ENCODE measurements at regions not wholly inside any gene's neighbourhood (a gene's known extent, or its start where the extent isn't known, plus 50 kb on each side); places are given as distances from the start of the nearest gene placed in this dataset.

GRCh38 chr2:181364492-181365170, 92.6 kb upstream of the ITGA4 start:
- H3F3A ChIP-seq (ENCODE audit: low read depth), result no peaks in the 10 kb centered on the region
- H3K4me1 ChIP-seq, result no peaks in the 10 kb centered on the region
- no peaks in the 10 kb centered on the region for H3K36me3 Mint-ChIP-seq
- TF ChIP-seq, protein P1, sequence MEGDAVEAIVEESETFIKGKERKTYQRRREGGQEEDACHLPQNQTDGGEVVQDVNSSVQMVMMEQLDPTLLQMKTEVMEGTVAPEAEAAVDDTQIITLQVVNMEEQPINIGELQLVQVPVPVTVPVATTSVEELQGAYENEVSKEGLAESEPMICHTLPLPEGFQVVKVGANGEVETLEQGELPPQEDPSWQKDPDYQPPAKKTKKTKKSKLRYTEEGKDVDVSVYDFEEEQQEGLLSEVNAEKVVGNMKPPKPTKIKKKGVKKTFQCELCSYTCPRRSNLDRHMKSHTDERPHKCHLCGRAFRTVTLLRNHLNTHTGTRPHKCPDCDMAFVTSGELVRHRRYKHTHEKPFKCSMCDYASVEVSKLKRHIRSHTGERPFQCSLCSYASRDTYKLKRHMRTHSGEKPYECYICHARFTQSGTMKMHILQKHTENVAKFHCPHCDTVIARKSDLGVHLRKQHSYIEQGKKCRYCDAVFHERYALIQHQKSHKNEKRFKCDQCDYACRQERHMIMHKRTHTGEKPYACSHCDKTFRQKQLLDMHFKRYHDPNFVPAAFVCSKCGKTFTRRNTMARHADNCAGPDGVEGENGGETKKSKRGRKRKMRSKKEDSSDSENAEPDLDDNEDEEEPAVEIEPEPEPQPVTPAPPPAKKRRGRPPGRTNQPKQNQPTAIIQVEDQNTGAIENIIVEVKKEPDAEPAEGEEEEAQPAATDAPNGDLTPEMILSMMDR (IDR thresholded peaks at IDR 0.05), result no peak
- TF ChIP-seq EZH2phosphoT487 (IDR thresholded peaks at IDR 0.05), result no peak
- TF ChIP-seq EZH2 (IDR thresholded peaks at IDR 0.05), result no peak
- H3K27me3 ChIP-seq, result no peaks in the 10 kb centered on the region
- no peak overlapping the region for H2AFZ ChIP-seq (replicated peaks)
- no peaks in the 10 kb centered on the region for H3K79me2 ChIP-seq (ENCODE audit: low read depth)
- H3K27ac Mint-ChIP-seq, result no peak overlapping the region
- no peak overlapping the region for H3K4me3 ChIP-seq
- H3K9ac ChIP-seq, result no peak overlapping the region
- H3K4me3 Mint-ChIP-seq, result no peak overlapping the region
- no peak overlapping the region for H3K27ac ChIP-seq
- no peaks in the 10 kb centered on the region for H3K9me3 Mint-ChIP-seq
- H3K4me1 Mint-ChIP-seq, result no peaks in the 10 kb centered on the region
- no peaks in the 10 kb centered on the region for H3K36me3 ChIP-seq
- no peaks in the 10 kb centered on the region for H3K9me3 ChIP-seq (ENCODE audit: low read depth)
- no peaks in the 10 kb centered on the region for H3K27me3 Mint-ChIP-seq (ENCODE audit: insufficient read depth, low read depth)
- DNase-seq (ENCODE audit: low spot score), result no peak
- no peak overlapping the region for H3K4me2 ChIP-seq
- no peaks in the 10 kb centered on the region for H4K20me1 ChIP-seq (ENCODE audit: low read depth)

GRCh38 chr2:181366675-181367175, 90.5 kb upstream of the ITGA4 start:
- Mint-ChIP-seq H3K27ac (no peak overlapping the region), H3K4me1 (peaks cover 2% of the 10 kb centered on the region), H3K4me3 (no peak overlapping the region), H3K36me3 (no peaks in the 10 kb centered on the region), H3K9me3 (no peaks in the 10 kb centered on the region), H3K27me3 (ENCODE audit: insufficient read depth, low read depth) (no peaks in the 10 kb centered on the region)
- H3K4me3 ChIP-seq, result no peak overlapping the region
- no peak overlapping the region for H3K9ac ChIP-seq
- no peaks in the 10 kb centered on the region for H3K9me3 ChIP-seq (ENCODE audit: low read depth)
- no peak overlapping the region for H2AFZ ChIP-seq (replicated peaks)
- H3K4me2 ChIP-seq, result no peak overlapping the region
- TF ChIP-seq EZH2phosphoT487 (IDR thresholded peaks at IDR 0.05), result no peak
- TF ChIP-seq EZH2 (IDR thresholded peaks at IDR 0.05), result no peak
- TF ChIP-seq, protein P1 (IDR thresholded peaks at IDR 0.05), result no peak
- H3K79me2 ChIP-seq (ENCODE audit: low read depth), result no peaks in the 10 kb centered on the region
- H4K20me1 ChIP-seq (ENCODE audit: low read depth), result no peaks in the 10 kb centered on the region
- H3K27ac ChIP-seq, result no peak overlapping the region
- H3K36me3 ChIP-seq, result no peaks in the 10 kb centered on the region
- H3F3A ChIP-seq (ENCODE audit: low read depth), result no peaks in the 10 kb centered on the region
- DNase-seq (ENCODE audit: low spot score), result no peak
- peaks cover 6% of the 10 kb centered on the region for H3K4me1 ChIP-seq
- H3K27me3 ChIP-seq, result no peaks in the 10 kb centered on the region

GRCh38 chr2:181367411-181367810, 89.8 kb upstream of the ITGA4 start:
- Mint-ChIP-seq H3K27me3 (ENCODE audit: insufficient read depth, low read depth) (no peaks in the 10 kb centered on the region), H3K27ac (no peak overlapping the region), H3K4me3 (no peak overlapping the region), H3K4me1 (peaks cover 2% of the 10 kb centered on the region), H3K36me3 (no peaks in the 10 kb centered on the region), H3K9me3 (no peaks in the 10 kb centered on the region)
- H3K9me3 ChIP-seq (ENCODE audit: low read depth), result no peaks in the 10 kb centered on the region
- H3K4me3 ChIP-seq, result no peak overlapping the region
- H3F3A ChIP-seq (ENCODE audit: low read depth), result no peaks in the 10 kb centered on the region
- H2AFZ ChIP-seq (replicated peaks), result no peak overlapping the region
- no peak overlapping the region for H3K27ac ChIP-seq
- H3K27me3 ChIP-seq, result no peaks in the 10 kb centered on the region
- no peak overlapping the region for H3K4me2 ChIP-seq
- peaks cover 6% of the 10 kb centered on the region for H3K4me1 ChIP-seq
- H3K79me2 ChIP-seq (ENCODE audit: low read depth), result no peaks in the 10 kb centered on the region
- no peaks in the 10 kb centered on the region for H3K36me3 ChIP-seq
- no peaks in the 10 kb centered on the region for H4K20me1 ChIP-seq (ENCODE audit: low read depth)
- TF ChIP-seq EZH2phosphoT487 (IDR thresholded peaks at IDR 0.05) (no peak), EZH2 (IDR thresholded peaks at IDR 0.05) (no peak)
- TF ChIP-seq, protein P1 (IDR thresholded peaks at IDR 0.05), result no peak
- DNase-seq (ENCODE audit: low spot score), result no peak
- no peak overlapping the region for H3K9ac ChIP-seq

All from neural progenitor cell (in vitro differentiated cells).